ENCODE measurements at regions not wholly inside any gene's neighbourhood (a gene's known extent, or its start where the extent isn't known, plus 50 kb on each side); places are given as distances from the start of the nearest gene placed in this dataset.

GRCh38 chr14:101464310-101464983, 96.8 kb upstream of the DIO3 start:
- DNase-seq (ENCODE audit: low read depth): no peak
- no peaks in the 10 kb centered on the region for H3K36me3 ChIP-seq (ENCODE audit: control insufficient read depth, insufficient read depth, low read length)
- peaks cover 14% of the 10 kb centered on the region for H3K27me3 ChIP-seq (ENCODE audit: control insufficient read depth, insufficient read depth, low read length)
- H3K4me3 ChIP-seq (ENCODE audit: low read depth, low read length): no peak overlapping the region
- no peak for TF ChIP-seq CTCF (IDR thresholded peaks at IDR 0.05; ENCODE audit: insufficient read depth, low read length, poor library complexity, severe bottlenecking)

DNA sequence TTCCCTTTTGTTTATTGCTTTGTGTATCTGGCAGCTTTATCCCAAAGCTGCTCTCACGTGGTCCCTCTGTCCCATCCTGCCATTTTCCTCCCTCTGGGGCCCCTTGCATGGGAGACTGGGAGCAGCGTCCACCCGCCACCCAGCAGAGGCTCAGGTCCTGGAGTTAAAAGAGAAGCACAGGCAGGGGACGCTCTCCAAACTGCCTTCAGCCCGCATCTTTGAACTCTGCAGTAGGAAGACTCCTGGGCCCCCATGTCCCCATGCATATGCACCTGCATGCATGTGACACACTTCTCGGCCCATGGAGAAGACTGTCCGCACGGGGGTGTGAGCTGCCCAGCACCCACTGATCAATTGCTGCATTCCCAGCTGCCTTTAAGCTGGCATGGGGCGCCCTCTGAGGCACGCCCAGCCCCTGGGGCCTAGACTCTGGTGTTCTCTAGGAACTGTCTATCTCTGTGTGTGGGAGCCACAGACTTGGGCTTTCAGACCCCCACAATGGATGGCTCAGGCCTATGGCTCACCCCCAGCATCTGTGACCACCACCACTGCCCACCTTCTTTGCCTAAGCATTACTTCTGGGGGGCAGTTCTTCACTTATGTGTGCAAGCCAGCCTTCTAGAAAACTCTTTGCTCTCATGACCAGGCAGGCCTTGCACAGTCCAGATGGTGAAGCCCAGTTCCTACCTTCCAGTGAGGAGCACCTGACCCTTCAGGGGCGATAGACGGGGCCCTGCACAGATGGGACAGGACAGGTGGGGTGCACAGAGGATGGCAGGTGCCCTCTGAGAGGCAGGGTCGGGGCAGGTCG, 96.1 kb upstream of the DIO3 start:
- Histone ChIP-seq H3K4me3 (ENCODE audit: low read depth, low read length) (no peak overlapping the region), H3K36me3 (ENCODE audit: control insufficient read depth, insufficient read depth, low read length) (no peaks in the 10 kb centered on the region), H3K27me3 (ENCODE audit: control insufficient read depth, insufficient read depth, low read length) (peaks cover 14% of the 10 kb centered on the region)
- TF ChIP-seq CTCF (IDR thresholded peaks at IDR 0.05; ENCODE audit: insufficient read depth, low read length, poor library complexity, severe bottlenecking): no peak
- DNase-seq (ENCODE audit: low read depth): no peak

GRCh38 chr14:101465795-101466448, 95.4 kb upstream of the DIO3 start:
- TF ChIP-seq CTCF (IDR thresholded peaks at IDR 0.05; ENCODE audit: insufficient read depth, low read length, poor library complexity, severe bottlenecking): no peak
- DNase-seq (ENCODE audit: low read depth): no peak
- no peaks in the 10 kb centered on the region for H3K36me3 ChIP-seq (ENCODE audit: control insufficient read depth, insufficient read depth, low read length)
- H3K4me3 ChIP-seq (ENCODE audit: low read depth, low read length): no peak overlapping the region
- H3K27me3 ChIP-seq (ENCODE audit: control insufficient read depth, insufficient read depth, low read length): peaks cover 8% of the 10 kb centered on the region

GRCh38 chr14:101466456-101467180, 94.7 kb upstream of the DIO3 start:
- Histone ChIP-seq H3K4me3 (ENCODE audit: low read depth, low read length) (no peak overlapping the region), H3K27me3 (ENCODE audit: control insufficient read depth, insufficient read depth, low read length) (peaks cover 2% of the 10 kb centered on the region), H3K36me3 (ENCODE audit: control insufficient read depth, insufficient read depth, low read length) (no peaks in the 10 kb centered on the region)
- no peak for TF ChIP-seq CTCF (IDR thresholded peaks at IDR 0.05; ENCODE audit: insufficient read depth, low read length, poor library complexity, severe bottlenecking)
- DNase-seq (ENCODE audit: low read depth): no peak

- TF ChIP-seq CTCF (IDR thresholded peaks at IDR 0.05; ENCODE audit: insufficient read depth, low read length, poor library complexity, severe bottlenecking): no peak
Measured at GRCh38 chr14:101467181-101467926, 93.9 kb upstream of the DIO3 start.

More at GRCh38 chr14:101467181-101467926, 93.9 kb upstream of the DIO3 start:
- no peaks in the 10 kb centered on the region for H3K27me3 ChIP-seq (ENCODE audit: control insufficient read depth, insufficient read depth, low read length)
- H3K4me3 ChIP-seq (ENCODE audit: low read depth, low read length): no peak overlapping the region
- DNase-seq (ENCODE audit: low read depth): no peak
- H3K36me3 ChIP-seq (ENCODE audit: control insufficient read depth, insufficient read depth, low read length): no peaks in the 10 kb centered on the region

Measured in kidney epithelial cell (primary cell).